SU-DHL-6 (cell line): ENCODE measurements at regions not wholly inside any gene's neighbourhood (a gene's known extent, or its start where the extent isn't known, plus 50 kb on each side); places are given as distances from the start of the nearest gene placed in this dataset.

ENCODE experiments used
- CTCF ChIP-seq: fragments of 200-600 bp; sonication (generic); IDR thresholded peaks from one replicate; pipeline ENCODE4 v1.5.1; 2017; ENCODE audit warnings: antibody characterized with exemption, mild to moderate bottlenecking, low read length, moderate library complexity; ENCODE audit not compliant: insufficient read depth, poor library complexity, severe bottlenecking
- EZH2phosphoT487 ChIP-seq: fragments of 200-600 bp; sonication (generic), shearing (Covaris generic); conservative IDR thresholded peaks from 2 replicates; pipeline ENCODE4 v1.6.1; 2018; ENCODE audit warnings: mild to moderate bottlenecking, antibody characterized with exemption, low read length, moderate library complexity, mixed read lengths

GRCh38 chr15:62457100-62457499 is 292.0 kb upstream of the C2CD4B start:
- TF ChIP-seq CTCF (no peak), EZH2phosphoT487 (no peak)
